Transverse colon (tissue), 4 donors: ENCODE measurements at regions not wholly inside any gene's neighbourhood (a gene's known extent, or its start where the extent isn't known, plus 50 kb on each side); places are given as distances from the start of the nearest gene placed in this dataset.

Experiments used
- DNase-seq: peaks from one replicate; pipeline ENCODE4 v3.0.0-alpha.2; 2019
- H3K27ac ChIP-seq, 4 donors: fragments of 200-600 bp; sonication (generic); 2 replicates each; pipeline ENCODE4 v1.5.1; 2016 to 2018; ENCODE audit warnings: inconsistent platforms in 4 of 4
- H3K27me3 ChIP-seq: fragments of 200-600 bp; sonication (generic); 2 replicates; pipeline ENCODE4 v1.5.1; 2017; ENCODE audit warnings: inconsistent platforms
- H3K36me3 ChIP-seq, 4 donors: fragments of 200-600 bp; sonication (generic); 2 replicates each; pipeline ENCODE4 v1.5.1; 2017 to 2019; ENCODE audit warnings: inconsistent platforms in 4 of 4
- H3K4me1 ChIP-seq, 4 donors: fragments of 200-600 bp; sonication (generic); 2 replicates each; pipeline ENCODE4 v1.5.1; 2017 to 2020; ENCODE audit warnings: inconsistent platforms in 4 of 4
- H3K4me3 ChIP-seq, 4 donors: fragments of 200-600 bp; sonication (generic); 1 replicate in 1 of 4; 2 replicates in 3 of 4; pipeline versions ENCODE4 v1.5.1 to v1.6.1; 2017 to 2019; ENCODE audit warnings: inconsistent platforms in 4 of 4
- H3K9me3 ChIP-seq, 2 donors: fragments of 200-600 bp; sonication (generic); 2 replicates each; pipeline ENCODE4 v1.5.1; 2017 to 2019; ENCODE audit warnings: inconsistent platforms in 2 of 2
- CTCF ChIP-seq, 5 experiments: fragments of 200-600 bp in 3 of 5; fragments of 450-650 bp in 2 of 5; sonication (generic) in 3 of 5; IDR thresholded peaks; 1 replicate in 2 of 5; 2 replicates in 3 of 5; pipeline ENCODE4 v1.5.1; 2016 to 2017; ENCODE audit warnings: antibody characterized with exemption in 5 of 5, inconsistent platforms in 3 of 5, mild to moderate bottlenecking in 2 of 5, moderate library complexity in 1 of 5
- EP300 ChIP-seq: sonication (generic); formaldehyde crosslinking; IDR thresholded peaks from one replicate; pipeline ENCODE4 v1.6.1; 2017; ENCODE audit warnings: antibody characterized with exemption, low read depth
- POLR2A ChIP-seq: fragments of 450-650 bp; IDR thresholded peaks from one replicate; pipeline ENCODE4 v1.6.1; 2016; ENCODE audit warnings: antibody characterized with exemption, mild to moderate bottlenecking, moderate library complexity
- POLR2AphosphoS5 ChIP-seq, 3 donors: sonication (generic); formaldehyde crosslinking; IDR thresholded peaks; one replicate each; pipeline ENCODE4 v1.6.1; 2016; ENCODE audit warnings: antibody characterized with exemption in 3 of 3
- WGBS, 2 donors: methylation state at CpG; one replicate each; pipeline ENCODE4 v1.1.5; 2018; ENCODE audit warnings: low coverage in 1 of 2; 5-methylcytosine and 5-hydroxymethylcytosine counted together
- in situ Hi-C, 4 donors: fragments of 200-750 bp; cut with MboI; loops; one replicate each; pipeline versions ENCODE4 v1.15.0 to v1.15.1; 2017; ENCODE audit warnings: low sequenced_read_pairs in 3 of 4, low pct_ligation_motif_present in 1 of 4, low pct_unique_long_range_greater_than_20kb in 1 of 4
- intact Hi-C: fragments of 100-400 bp; cut with DNase I; formaldehyde crosslinking; loops from one replicate; pipeline ENCODE4 v1.15.1; 2023; ENCODE audit warnings: low total_unique reads

- H3K9me3 ChIP-seq, result no peaks in the 10 kb centered on the region
- H3K36me3 ChIP-seq, result no peaks in the 10 kb centered on the region
- H3K4me3 ChIP-seq, result no peak overlapping the region
- 73 to 83% methylated on average over 2 to 4 of the region's 4 CpGs for WGBS, 2 donors
- H3K27ac ChIP-seq, result no peak overlapping the region
- in situ Hi-C loops (no loop called here), intact Hi-C loops (no loop called here)
- H3K4me1 ChIP-seq, result peaks cover 0 to 5% (median 5%) of the 10 kb centered on the region in 4 donors
- TF ChIP-seq POLR2A (no peak), CTCF (IDR thresholded peaks at IDR 0.05) (no peak), EP300 (no peak), POLR2AphosphoS5 (IDR thresholded peaks at IDR 0.05) (no peak)
- H3K27me3 ChIP-seq, result no peaks in the 10 kb centered on the region
- DNase-seq, result no peak
Measured at GRCh38 chr2:41958251-41958650, 89.6 kb upstream of the PKDCC start.

GRCh38 chr2:41958775-41959174 lies 89.0 kb upstream of the PKDCC start:
- Histone ChIP-seq H3K36me3 (no peaks in the 10 kb centered on the region), H3K4me3 (no peak overlapping the region), H3K27me3 (no peaks in the 10 kb centered on the region), H3K27ac (no peak overlapping the region), H3K4me1 (peaks cover 5 to 10% (median 10%) of the 10 kb centered on the region in 4 donors), H3K9me3 (no peaks in the 10 kb centered on the region)
- in situ Hi-C loops, result no loop called here
- WGBS, 2 donors, result 85% methylated on average over 2 of the region's 2 CpGs; no CpG with 5 or more reads in 1 of the 2 donors
- DNase-seq, result no peak
- intact Hi-C loops, result no loop called here
- TF ChIP-seq CTCF (IDR thresholded peaks at IDR 0.05) (no peak), POLR2AphosphoS5 (IDR thresholded peaks at IDR 0.05) (no peak), EP300 (no peak), POLR2A (no peak)

DNA sequence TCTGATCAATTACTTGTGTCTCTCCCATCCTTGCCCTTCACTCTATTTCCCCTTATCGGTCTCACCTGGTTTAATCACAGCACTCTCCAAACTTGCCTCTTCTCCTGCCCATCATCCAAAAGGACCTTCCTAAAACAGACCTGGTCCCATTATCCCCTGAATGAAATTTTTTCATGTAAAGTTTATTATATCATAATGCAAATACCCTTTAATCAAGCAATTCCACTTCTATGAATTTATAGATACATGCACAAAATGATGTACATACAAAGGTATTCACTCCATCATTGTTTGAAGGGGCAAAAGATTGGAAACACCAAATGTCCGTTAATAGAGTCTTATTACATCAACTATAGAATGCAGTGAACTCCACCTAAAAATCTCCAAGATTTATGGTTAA lies 88.1 kb upstream of the PKDCC start:
- 93 to 95% methylated on average over 2 of the region's 2 CpGs for WGBS, 2 donors
- H3K36me3 ChIP-seq, result no peaks in the 10 kb centered on the region
- no peak for DNase-seq
- H3K4me3 ChIP-seq, result no peak overlapping the region
- no peak for TF ChIP-seq EP300
- TF ChIP-seq CTCF (IDR thresholded peaks at IDR 0.05), result no peak
- TF ChIP-seq POLR2AphosphoS5 (IDR thresholded peaks at IDR 0.05), result no peak
- no peak for TF ChIP-seq POLR2A
- H3K9me3 ChIP-seq, result no peaks in the 10 kb centered on the region
- no peaks in the 10 kb centered on the region for H3K27me3 ChIP-seq
- in situ Hi-C loops (no loop called here), intact Hi-C loops (no loop called here)
- peaks cover 15 to 20% (median 20%) of the 10 kb centered on the region in 4 donors for H3K4me1 ChIP-seq
- H3K27ac ChIP-seq, result no peak overlapping the region

DNA sequence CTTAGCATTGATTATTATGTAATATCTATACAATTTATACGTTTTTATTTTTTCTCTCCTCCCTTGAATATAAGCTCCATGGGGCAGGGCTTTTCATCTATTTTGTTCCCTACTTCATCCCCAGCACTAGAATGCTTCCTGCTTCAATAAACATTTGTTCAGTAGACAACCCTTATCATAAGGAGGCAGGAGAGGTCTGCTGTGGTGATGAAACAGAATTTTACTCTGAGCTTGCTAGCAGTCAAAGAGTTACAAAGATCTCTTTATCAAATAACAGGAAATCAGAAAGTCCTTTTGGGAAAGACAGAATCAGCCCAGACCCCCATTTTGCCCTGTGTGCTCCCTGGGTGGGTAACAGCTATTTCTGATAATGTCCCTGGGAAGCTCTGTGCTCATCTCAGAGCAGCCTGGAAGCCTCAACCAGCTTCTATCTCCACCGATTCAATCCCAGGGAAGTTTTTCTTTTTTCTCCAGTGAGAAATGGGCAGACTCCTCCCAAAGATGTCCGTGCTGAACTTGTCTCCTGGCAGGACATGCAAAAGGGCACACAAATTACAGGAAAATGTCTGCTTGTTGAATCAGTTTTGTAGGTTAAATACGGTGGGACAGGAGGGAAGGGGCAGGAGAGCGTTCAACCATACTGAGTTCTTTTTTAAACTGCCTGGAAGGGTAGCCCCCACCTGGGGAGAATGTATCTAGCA lies 84.7 kb upstream of the PKDCC start:
- TF ChIP-seq POLR2AphosphoS5 (IDR thresholded peaks at IDR 0.05) (no peak), CTCF (IDR thresholded peaks at IDR 0.05) (no peak), POLR2A (no peak), EP300 (no peak)
- no peak for DNase-seq
- Histone ChIP-seq H3K27ac (peak overlapping the region; percentile 58 to 82 (median 75)), H3K36me3 (no peaks in the 10 kb centered on the region), H3K4me1 (peaks cover 43 to 53% (median 51%) of the 10 kb centered on the region in 4 donors), H3K9me3 (no peaks in the 10 kb centered on the region), H3K27me3 (no peaks in the 10 kb centered on the region), H3K4me3 (no peak overlapping the region)
- in situ Hi-C loops (no loop called here), intact Hi-C loops (no loop called here)
- WGBS, 2 donors, result 54 to 56% methylated on average over 5 of the region's 5 CpGs
